ENCODE measurements at regions not wholly inside any gene's neighbourhood (a gene's known extent, or its start where the extent isn't known, plus 50 kb on each side); places are given as distances from the start of the nearest gene placed in this dataset.

- H3K79me2 ChIP-seq (ENCODE audit: insufficient read depth, low read length), result no peaks in the 10 kb centered on the region
- H3K27ac ChIP-seq (ENCODE audit: low read depth, low read length), result no peak overlapping the region
- no peaks in the 10 kb centered on the region for H3K27me3 ChIP-seq (ENCODE audit: low read length)
- H2AFZ ChIP-seq (ENCODE audit: low read depth, low read length, severe bottlenecking), result no peak overlapping the region
- H3K9ac ChIP-seq (ENCODE audit: low read length), result no peak overlapping the region
- no peaks in the 10 kb centered on the region for H3K36me3 ChIP-seq (ENCODE audit: low read length)
- H3K9me2 ChIP-seq (replicated peaks; ENCODE audit: insufficient read depth, low read length), result no peaks in the 10 kb centered on the region
- H3F3A ChIP-seq (ENCODE audit: insufficient read depth), result no peaks in the 10 kb centered on the region
- H3K9me3 ChIP-seq (ENCODE audit: insufficient read depth, low read length), result no peaks in the 10 kb centered on the region
- no peaks in the 10 kb centered on the region for H4K20me1 ChIP-seq (ENCODE audit: low read depth, low read length)
- TF ChIP-seq EZH2phosphoT487 (conservative IDR thresholded peaks at IDR 0.05; ENCODE audit: low read length), result no peak
- TF ChIP-seq, protein P1, sequence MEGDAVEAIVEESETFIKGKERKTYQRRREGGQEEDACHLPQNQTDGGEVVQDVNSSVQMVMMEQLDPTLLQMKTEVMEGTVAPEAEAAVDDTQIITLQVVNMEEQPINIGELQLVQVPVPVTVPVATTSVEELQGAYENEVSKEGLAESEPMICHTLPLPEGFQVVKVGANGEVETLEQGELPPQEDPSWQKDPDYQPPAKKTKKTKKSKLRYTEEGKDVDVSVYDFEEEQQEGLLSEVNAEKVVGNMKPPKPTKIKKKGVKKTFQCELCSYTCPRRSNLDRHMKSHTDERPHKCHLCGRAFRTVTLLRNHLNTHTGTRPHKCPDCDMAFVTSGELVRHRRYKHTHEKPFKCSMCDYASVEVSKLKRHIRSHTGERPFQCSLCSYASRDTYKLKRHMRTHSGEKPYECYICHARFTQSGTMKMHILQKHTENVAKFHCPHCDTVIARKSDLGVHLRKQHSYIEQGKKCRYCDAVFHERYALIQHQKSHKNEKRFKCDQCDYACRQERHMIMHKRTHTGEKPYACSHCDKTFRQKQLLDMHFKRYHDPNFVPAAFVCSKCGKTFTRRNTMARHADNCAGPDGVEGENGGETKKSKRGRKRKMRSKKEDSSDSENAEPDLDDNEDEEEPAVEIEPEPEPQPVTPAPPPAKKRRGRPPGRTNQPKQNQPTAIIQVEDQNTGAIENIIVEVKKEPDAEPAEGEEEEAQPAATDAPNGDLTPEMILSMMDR (IDR thresholded peaks at IDR 0.05; ENCODE audit: insufficient read depth, low read length, poor library complexity, severe bottlenecking), result no peak
- H3K4me2 ChIP-seq (ENCODE audit: low read depth, low read length, poor library complexity, severe bottlenecking), result no peak overlapping the region
- H3K4me3 ChIP-seq (ENCODE audit: insufficient read depth, low read length, poor library complexity, severe bottlenecking), result no peak overlapping the region
Measured at GRCh38 chr20:43295263-43295662, 105.6 kb upstream of the PTPRT start.

DNA sequence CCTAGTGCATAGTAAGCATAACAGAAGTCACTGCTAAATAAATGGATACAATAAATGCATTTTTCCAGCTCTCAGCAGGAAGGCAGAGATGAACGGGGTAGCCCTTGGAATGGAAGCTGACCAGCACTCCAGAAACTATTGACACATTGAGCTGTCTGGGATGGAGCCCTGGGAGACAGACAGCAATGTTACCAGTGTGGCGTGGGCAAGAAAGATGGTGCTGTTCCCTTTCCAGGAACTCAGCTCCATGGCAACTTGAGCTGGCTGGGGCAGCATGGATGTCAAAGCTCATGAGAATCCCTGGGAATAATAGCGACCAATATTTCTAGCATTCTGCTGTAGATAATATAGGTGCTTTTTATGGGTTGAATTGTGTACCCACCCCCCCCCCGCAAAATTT is 104.3 kb upstream of the PTPRT start:
- H3F3A ChIP-seq (ENCODE audit: insufficient read depth), result no peaks in the 10 kb centered on the region
- H3K4me3 ChIP-seq (ENCODE audit: insufficient read depth, low read length, poor library complexity, severe bottlenecking), result no peak overlapping the region
- no peak overlapping the region for H3K4me2 ChIP-seq (ENCODE audit: low read depth, low read length, poor library complexity, severe bottlenecking)
- no peak overlapping the region for H2AFZ ChIP-seq (ENCODE audit: low read depth, low read length, severe bottlenecking)
- no peaks in the 10 kb centered on the region for H3K9me2 ChIP-seq (replicated peaks; ENCODE audit: insufficient read depth, low read length)
- no peaks in the 10 kb centered on the region for H3K9me3 ChIP-seq (ENCODE audit: insufficient read depth, low read length)
- H3K9ac ChIP-seq (ENCODE audit: low read length), result no peak overlapping the region
- no peaks in the 10 kb centered on the region for H3K79me2 ChIP-seq (ENCODE audit: insufficient read depth, low read length)
- no peak overlapping the region for H3K27ac ChIP-seq (ENCODE audit: low read depth, low read length)
- no peaks in the 10 kb centered on the region for H3K27me3 ChIP-seq (ENCODE audit: low read length)
- no peaks in the 10 kb centered on the region for H3K36me3 ChIP-seq (ENCODE audit: low read length)
- TF ChIP-seq, protein P1 (IDR thresholded peaks at IDR 0.05; ENCODE audit: insufficient read depth, low read length, poor library complexity, severe bottlenecking), result no peak
- no peak for TF ChIP-seq EZH2phosphoT487 (conservative IDR thresholded peaks at IDR 0.05; ENCODE audit: low read length)
- no peaks in the 10 kb centered on the region for H4K20me1 ChIP-seq (ENCODE audit: low read depth, low read length)

DNA sequence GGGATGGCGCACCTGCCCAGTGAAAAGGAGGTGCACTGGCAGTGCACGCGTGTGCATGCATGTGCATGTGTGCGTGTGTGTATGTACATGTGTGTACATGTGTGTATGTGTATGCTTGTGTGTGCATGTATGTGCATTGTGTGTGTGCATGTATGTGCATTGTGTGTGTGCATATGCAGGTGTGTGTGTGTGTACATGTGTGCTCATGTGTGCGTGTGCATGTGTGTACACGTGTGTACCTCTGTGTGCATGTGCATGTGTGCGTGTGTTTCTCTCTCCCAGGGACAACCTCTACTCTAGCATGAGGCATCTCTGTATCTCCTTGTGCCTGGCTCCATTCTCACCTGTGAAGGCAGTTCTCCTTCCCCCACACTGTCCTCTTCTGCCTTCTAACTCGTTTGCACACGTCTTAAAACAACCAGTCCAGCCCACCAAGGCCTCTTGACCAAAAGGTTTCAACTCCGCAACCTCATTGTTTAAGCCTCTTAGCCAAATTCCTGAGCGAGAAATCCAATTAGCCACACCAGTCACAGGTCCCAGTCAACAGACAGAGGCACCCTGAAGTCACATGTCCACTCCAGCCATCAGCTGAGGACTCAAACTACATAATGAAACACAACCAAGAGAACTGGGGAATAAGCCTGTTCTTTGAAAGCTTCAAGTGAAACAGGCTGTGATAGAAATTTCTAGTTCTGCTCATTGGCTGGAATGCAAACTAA is 103.5 kb upstream of the PTPRT start:
- H3K36me3 ChIP-seq (ENCODE audit: low read length), result no peaks in the 10 kb centered on the region
- no peak overlapping the region for H3K4me3 ChIP-seq (ENCODE audit: insufficient read depth, low read length, poor library complexity, severe bottlenecking)
- H2AFZ ChIP-seq (ENCODE audit: low read depth, low read length, severe bottlenecking), result no peak overlapping the region
- H3K9ac ChIP-seq (ENCODE audit: low read length), result no peak overlapping the region
- H3K79me2 ChIP-seq (ENCODE audit: insufficient read depth, low read length), result no peaks in the 10 kb centered on the region
- no peaks in the 10 kb centered on the region for H4K20me1 ChIP-seq (ENCODE audit: low read depth, low read length)
- H3K9me2 ChIP-seq (replicated peaks; ENCODE audit: insufficient read depth, low read length), result no peaks in the 10 kb centered on the region
- H3K9me3 ChIP-seq (ENCODE audit: insufficient read depth, low read length), result no peaks in the 10 kb centered on the region
- H3F3A ChIP-seq (ENCODE audit: insufficient read depth), result no peaks in the 10 kb centered on the region
- no peak overlapping the region for H3K27ac ChIP-seq (ENCODE audit: low read depth, low read length)
- H3K27me3 ChIP-seq (ENCODE audit: low read length), result no peaks in the 10 kb centered on the region
- H3K4me2 ChIP-seq (ENCODE audit: low read depth, low read length, poor library complexity, severe bottlenecking), result no peak overlapping the region
- no peak for TF ChIP-seq EZH2phosphoT487 (conservative IDR thresholded peaks at IDR 0.05; ENCODE audit: low read length)
- TF ChIP-seq, protein P1 (IDR thresholded peaks at IDR 0.05; ENCODE audit: insufficient read depth, low read length, poor library complexity, severe bottlenecking), result no peak
